Peyer's patch (tissue), 4 donors: ENCODE measurements at regions not wholly inside any gene's neighbourhood (a gene's known extent, or its start where the extent isn't known, plus 50 kb on each side); places are given as distances from the start of the nearest gene placed in this dataset.

ENCODE experiments used
- CTCF ChIP-seq, 6 experiments: fragments of 450-650 bp in 4 of 6; fragments of 200-600 bp in 2 of 6; sonication (generic) in 1 of 6; IDR thresholded peaks; one replicate each; pipeline ENCODE4 v1.5.1; 2017 to 2019; ENCODE audit warnings: antibody characterized with exemption in 6 of 6, mild to moderate bottlenecking in 3 of 6, moderate library complexity in 1 of 6
- POLR2A ChIP-seq, 2 donors: fragments of 450-650 bp; IDR thresholded peaks; one replicate each; pipeline ENCODE4 v1.5.1; 2017; ENCODE audit warnings: antibody characterized with exemption in 2 of 2, mild to moderate bottlenecking in 2 of 2, moderate library complexity in 2 of 2

- TF ChIP-seq CTCF (IDR thresholded peaks at IDR 0.05) (no peak), POLR2A (IDR thresholded peaks at IDR 0.05) (no peak)
Measured at GRCh38 chr6:167512696-167513375, 187.9 kb downstream of the TTLL2 start.
